IMR-90 (cell line): ENCODE measurements at regions not wholly inside any gene's neighbourhood (a gene's known extent, or its start where the extent isn't known, plus 50 kb on each side); places are given as distances from the start of the nearest gene placed in this dataset.

Experiments used
- ATAC-seq: fragments of 200-7000 bp; cut with Tn5 transposase; 2 replicates; pipeline ENCODE4 v1.9.1; 2020; ENCODE audit warnings: low read depth, mild to moderate bottlenecking, moderate library complexity
- BruUV-seq: library from RNA; stranded (reverse); fragments of 400-500 nt; replicated peaks from 2 replicates; lab custom pipeline; 2021; lab: Mats Ljungman, UMichigan
- CTCF ChIA-PET: fragments of 300-600 bp; formaldehyde crosslinking; extraction: SDS; loops from one replicate; lab custom pipeline; 2021; ENCODE audit warnings: antibody characterized with exemption; lab: Yijun Ruan, JAX
- POLR2A ChIA-PET: fragments of 300-600 bp; sonication (Branson Sonifier 250); formaldehyde crosslinking; loops from one replicate; lab custom pipeline; 2022; ENCODE audit warnings: antibody characterized with exemption; ENCODE audit not compliant: unreplicated experiment; lab: Charles Lee
- DNase-seq: peaks from one replicate; pipeline ENCODE4 v3.0.0; 2013
- H2AFZ ChIP-seq: replicated peaks from 2 replicates; pipeline ENCODE3; 2013; ENCODE audit warnings: low read length, mild to moderate bottlenecking; ENCODE audit not compliant: poor library complexity
- H2AK5ac ChIP-seq: 2 replicates; pipeline ENCODE4 v1.6.1; 2013; ENCODE audit warnings: low read depth, low read length, inconsistent platforms
- H2AK9ac ChIP-seq: replicated peaks from 2 replicates; pipeline ENCODE3; 2013; ENCODE audit warnings: mild to moderate bottlenecking, low read depth, low read length, moderate library complexity; ENCODE audit not compliant: poor library complexity
- H2BK120ac ChIP-seq: 2 replicates; pipeline ENCODE4 v1.6.1; 2013; ENCODE audit warnings: low read depth, low read length, inconsistent platforms
- H2BK15ac ChIP-seq: 3 replicates; pipeline ENCODE4 v1.6.1; 2013; ENCODE audit warnings: low read depth, low read length, inconsistent platforms
- H2BK20ac ChIP-seq: 2 replicates; pipeline ENCODE4 v1.6.1; 2013; ENCODE audit warnings: low read depth, mild to moderate bottlenecking, inconsistent platforms, low read length, moderate library complexity
- H2BK5ac ChIP-seq: 2 replicates; pipeline ENCODE4 v1.6.1; 2013; ENCODE audit warnings: mild to moderate bottlenecking, low read depth, low read length, inconsistent platforms; ENCODE audit not compliant: poor library complexity, severe bottlenecking
- H3K14ac ChIP-seq: replicated peaks from 2 replicates; pipeline ENCODE4 v1.6.1; 2013; ENCODE audit warnings: low read depth, low read length, inconsistent platforms
- H3K18ac ChIP-seq: 2 replicates; pipeline ENCODE4 v1.6.1; 2013; ENCODE audit warnings: low read depth, low read length, control low read depth
- H3K23ac ChIP-seq: 2 replicates; pipeline ENCODE4 v1.6.1; 2013; ENCODE audit warnings: low read depth, low read length, inconsistent platforms
- H3K27ac ChIP-seq: 2 replicates; pipeline ENCODE4 v1.5.1; 2013; ENCODE audit warnings: mild to moderate bottlenecking, control low read depth, low read length; ENCODE audit not compliant: insufficient read depth
- H3K27me3 ChIP-seq: 2 replicates; pipeline ENCODE4 v1.6.1; 2013; ENCODE audit warnings: low read length; ENCODE audit not compliant: control insufficient read depth, insufficient read depth
- H3K36me3 ChIP-seq: 2 replicates; pipeline ENCODE4 v1.6.1; 2013; ENCODE audit warnings: low read length, mixed read lengths; ENCODE audit not compliant: control insufficient read depth, insufficient read depth
- H3K4ac ChIP-seq: 2 replicates; pipeline ENCODE4 v1.6.1; 2013; ENCODE audit warnings: low read depth, low read length, inconsistent platforms
- H3K4me1 ChIP-seq: 2 replicates; pipeline ENCODE4 v1.6.1; 2013; ENCODE audit warnings: low read length, mixed read lengths; ENCODE audit not compliant: control insufficient read depth, insufficient read depth
- H3K4me2 ChIP-seq: 2 replicates; pipeline ENCODE4 v1.6.1; 2013; ENCODE audit warnings: low read depth, mild to moderate bottlenecking, control low read depth, low read length, moderate library complexity
- H3K4me3 ChIP-seq: 2 replicates; pipeline ENCODE4 v1.5.1; 2013; ENCODE audit warnings: low read depth, mild to moderate bottlenecking, control low read depth, low read length, moderate library complexity; ENCODE audit not compliant: insufficient read depth
- H3K56ac ChIP-seq: 2 replicates; pipeline ENCODE4 v1.6.1; 2013; ENCODE audit warnings: low read length, inconsistent platforms; ENCODE audit not compliant: insufficient read depth; ENCODE audit errors: extremely low read depth
- H3K79me1 ChIP-seq, 2 experiments: 2 replicates each; pipeline ENCODE4 v1.6.1; 2013; ENCODE audit warnings: low read length in 2 of 2, inconsistent platforms in 1 of 2, low read depth in 1 of 2
- H3K9ac ChIP-seq: 2 replicates; pipeline ENCODE4 v1.6.1; 2013; ENCODE audit warnings: low read depth, low read length, control low read depth
- H3K9me1 ChIP-seq: 2 replicates; pipeline ENCODE4 v1.6.1; 2013; ENCODE audit warnings: low read length, inconsistent platforms; ENCODE audit not compliant: insufficient read depth
- H3K9me3 ChIP-seq: 2 replicates; pipeline ENCODE4 v1.6.1; 2013; ENCODE audit warnings: low read length; ENCODE audit not compliant: control insufficient read depth, insufficient read depth
- H4K20me1 ChIP-seq: 2 replicates; pipeline ENCODE4 v1.6.1; 2013; ENCODE audit warnings: low read length, inconsistent platforms; ENCODE audit not compliant: insufficient read depth
- H4K5ac ChIP-seq: 2 replicates; pipeline ENCODE4 v1.6.1; 2013; ENCODE audit warnings: mild to moderate bottlenecking, low read depth, low read length, control low read depth
- H4K8ac ChIP-seq, 2 experiments: 2 replicates each; pipeline ENCODE4 v1.6.1; 2013; ENCODE audit warnings: low read depth in 2 of 2, low read length in 2 of 2, control low read depth in 1 of 2, inconsistent platforms in 1 of 2
- H4K91ac ChIP-seq: 2 replicates; pipeline ENCODE4 v1.6.1; 2013; ENCODE audit warnings: low read depth, low read length, inconsistent platforms; ENCODE audit not compliant: insufficient read depth
- BHLHE40 ChIP-seq: fragments of 150-350 bp; IDR thresholded peaks from 2 replicates; pipeline ENCODE4 v1.6.1; 2016; ENCODE audit warnings: mild to moderate bottlenecking, low read depth, low read length
- CEBPB ChIP-seq: IDR thresholded peaks from 2 replicates; pipeline ENCODE4 v1.6.1; 2012; ENCODE audit warnings: low read depth, low read length, improper control_type of control experiment
- MXI1 ChIP-seq: IDR thresholded peaks from 2 replicates; pipeline ENCODE4 v1.6.1; 2012; ENCODE audit warnings: low read depth, mild to moderate bottlenecking, low read length, moderate library complexity, borderline replicate concordance
- NFE2L2 ChIP-seq: fragments of 150-350 bp; IDR thresholded peaks from 2 replicates; pipeline ENCODE4 v1.6.1; 2016; ENCODE audit warnings: low read depth, mild to moderate bottlenecking, low read length
- POLR2A ChIP-seq: IDR thresholded peaks from 2 replicates; pipeline ENCODE4 v1.6.1; 2012; ENCODE audit warnings: mild to moderate bottlenecking, low read depth, low read length
- RFX5 ChIP-seq: IDR thresholded peaks from 2 replicates; pipeline ENCODE4 v1.8.0; 2012; ENCODE audit warnings: low read depth, mild to moderate bottlenecking, low read length, moderate library complexity
- SMC3 ChIP-seq: fragments of 150-350 bp; IDR thresholded peaks from 2 replicates; pipeline ENCODE4 v1.6.1; 2016; ENCODE audit warnings: low read depth, mild to moderate bottlenecking, antibody characterized with exemption, low read length, moderate library complexity
- USF2 ChIP-seq: fragments of 150-350 bp; IDR thresholded peaks from 2 replicates; pipeline ENCODE4 v1.6.1; 2017; ENCODE audit warnings: mild to moderate bottlenecking, antibody characterized with exemption, low read length, low read depth
- dilution Hi-C: fragments of 300-500 bp; cut with HindIII; formaldehyde crosslinking; loops from one replicate; pipeline ENCODE4 v1.14.3; 2018; ENCODE audit warnings: low sequenced_read_pairs; ENCODE audit not compliant: unreplicated experiment
- in situ Hi-C: fragments of 300-500 bp; cut with MboI; formaldehyde crosslinking; loops from 3 replicates; pipeline ENCODE4 v1.14.3; 2019; ENCODE audit warnings: low sequenced_read_pairs, inconsistent platforms, mixed read lengths
- intact Hi-C: fragments of 100-400 bp; cut with micrococcal nuclease; formaldehyde crosslinking; loops from 2 replicates; pipeline ENCODE4 v1.10.0; 2022

GRCh38 chr2:208654056-208654455, 247.5 kb downstream of the PTH2R start:
- no peaks in the 10 kb centered on the region for H3K9me1 ChIP-seq
- H3K18ac ChIP-seq: no peak overlapping the region
- ATAC-seq (no peak), DNase-seq (no peak)
- no peak overlapping the region for H3K4me3 ChIP-seq
- no peak overlapping the region for H3K27ac ChIP-seq
- no peaks in the 10 kb centered on the region for H3K27me3 ChIP-seq
- POLR2A ChIA-PET: no interaction called here
- H3K56ac ChIP-seq: no peak overlapping the region
- H3K4me2 ChIP-seq: no peak overlapping the region
- in situ Hi-C loops (no loop called here), intact Hi-C loops (no loop called here), dilution Hi-C loops (no loop called here)
- no peak overlapping the region for H4K5ac ChIP-seq
- H3K79me1 ChIP-seq: no peaks in the 10 kb centered on the region
- H3K9me3 ChIP-seq: peaks cover 4% of the 10 kb centered on the region; the same call in 1 of the 2 replicates
- H2AK9ac ChIP-seq: no peak overlapping the region
- CTCF ChIA-PET: no interaction called here
- no peak overlapping the region for H3K9ac ChIP-seq
- no peak overlapping the region for H2AK5ac ChIP-seq
- H3K23ac ChIP-seq: no peak overlapping the region
- H2BK15ac ChIP-seq: no peak overlapping the region
- TF ChIP-seq POLR2A: no peak
- no peak for TF ChIP-seq USF2
- TF ChIP-seq BHLHE40: no peak
- TF ChIP-seq CEBPB: no peak
- no peak for TF ChIP-seq SMC3
- no peak for TF ChIP-seq RFX5
- no peak for TF ChIP-seq NFE2L2
- no peak for TF ChIP-seq MXI1
- BruUV-seq: no TSS peak
- no peak overlapping the region for H3K14ac ChIP-seq
- H2BK20ac ChIP-seq: no peak overlapping the region
- H3K36me3 ChIP-seq: no peaks in the 10 kb centered on the region
- H2BK5ac ChIP-seq: no peak overlapping the region
- no peaks in the 10 kb centered on the region for H3K4me1 ChIP-seq
- no peaks in the 10 kb centered on the region for H4K20me1 ChIP-seq
- H4K91ac ChIP-seq: no peak overlapping the region
- no peak overlapping the region for H2BK120ac ChIP-seq
- H4K8ac ChIP-seq: no peak overlapping the region
- H2AFZ ChIP-seq: no peak overlapping the region
- no peak overlapping the region for H3K4ac ChIP-seq
